GM12878 (cell line): ENCODE measurements at regions not wholly inside any gene's neighbourhood (a gene's known extent, or its start where the extent isn't known, plus 50 kb on each side); places are given as distances from the start of the nearest gene placed in this dataset.

Source experiments
- ATAC-seq: fragments of 200-7000 bp; cut with Tn5 transposase; 3 replicates; pipeline ENCODE4 v1.9.1; 2020; ENCODE audit warnings: mild to moderate bottlenecking, moderate library complexity
- BruUV-seq: library from RNA; stranded (reverse); fragments of 400-500 nt; replicated peaks from 2 replicates; lab custom pipeline; 2021; lab: Mats Ljungman, UMichigan
- CTCF ChIA-PET: fragments of 300-600 bp; sonication (Branson Sonifier 250); formaldehyde crosslinking; extraction: SDS; loops from one replicate; lab custom pipeline; 2021; ENCODE audit warnings: inconsistent platforms; lab: Yijun Ruan, JAX
- POLR2A ChIA-PET: fragments of 350-600 bp; formaldehyde crosslinking; extraction: SDS; loops from one replicate; lab custom pipeline; 2021; ENCODE audit warnings: inconsistent platforms; lab: Charles Lee
- RAD21 ChIA-PET: fragments of 300-600 bp; sonication (Branson Sonifier 250); formaldehyde crosslinking; loops from one replicate; lab custom pipeline; 2023; ENCODE audit warnings: antibody characterized with exemption; ENCODE audit not compliant: unreplicated experiment; lab: Charles Lee
- SMC1A ChIA-PET: fragments of 300-600 bp; sonication (Branson Sonifier 250); formaldehyde crosslinking; loops from one replicate; lab custom pipeline; 2023; ENCODE audit not compliant: unreplicated experiment, uncharacterized antibody; lab: Charles Lee
- DNase-seq: peaks from one replicate; pipeline ENCODE4 v3.0.0-alpha.2; 2011; ENCODE audit warnings: low read depth, low spot score
- FAIRE-seq: peaks from 3 replicates; lab custom pipeline; 2011; peaks lifted over from hg19 to GRCh38; lab: Jason Lieb, UNC
- H2AFZ ChIP-seq: 2 replicates; pipeline ENCODE4 v1.6.0; 2011; ENCODE audit warnings: low read depth, low read length, control low read depth; ENCODE audit not compliant: control insufficient read depth
- H3K27ac ChIP-seq: 2 replicates; pipeline ENCODE4 v1.5.1; 2011; ENCODE audit warnings: control low read depth; ENCODE audit not compliant: control insufficient read depth, insufficient read depth
- H3K27me3 ChIP-seq, 2 experiments: replicated peaks in 1 of 2; 2 replicates each; pipeline versions ENCODE4 v1.6.0 to v1.6.1; 2011; ENCODE audit warnings: low read length in 1 of 2; ENCODE audit not compliant: control insufficient read depth in 2 of 2, insufficient read depth in 2 of 2
- H3K36me3 ChIP-seq, 2 experiments: 2 replicates each; pipeline ENCODE4 v1.5.1; 2011; ENCODE audit warnings: low read length in 1 of 2; ENCODE audit not compliant: control insufficient read depth in 2 of 2, insufficient read depth in 2 of 2
- H3K4me1 ChIP-seq: 2 replicates; pipeline ENCODE4 v1.6.1; 2011; ENCODE audit warnings: mild to moderate bottlenecking, low read length, moderate library complexity, mixed read lengths; ENCODE audit not compliant: control insufficient read depth, insufficient read depth
- H3K4me2 ChIP-seq: 2 replicates; pipeline ENCODE4 v1.6.0; 2011; ENCODE audit warnings: control low read depth; ENCODE audit not compliant: control insufficient read depth, insufficient read depth
- H3K4me3 ChIP-seq: fragments of 200-600 bp; sonication (generic); 2 replicates; pipeline ENCODE4 v1.5.1; 2016
- H3K79me2 ChIP-seq: 2 replicates; pipeline ENCODE4 v1.6.0; 2011; ENCODE audit warnings: low read length; ENCODE audit not compliant: control insufficient read depth, insufficient read depth
- H3K9ac ChIP-seq: 2 replicates; pipeline ENCODE4 v1.8.0; 2011; ENCODE audit warnings: low read length, control low read depth, mixed read lengths; ENCODE audit not compliant: control insufficient read depth, insufficient read depth
- H3K9me3 ChIP-seq: replicated peaks from 3 replicates; pipeline ENCODE4 v1.5.1; 2011; ENCODE audit warnings: mild to moderate bottlenecking, low read length; ENCODE audit not compliant: control insufficient read depth, insufficient read depth
- H4K20me1 ChIP-seq: 2 replicates; pipeline ENCODE4 v1.6.0; 2011; ENCODE audit not compliant: control insufficient read depth, insufficient read depth
- CBX3 ChIP-seq: fragments of 200-600 bp; sonication (generic); IDR thresholded peaks from 2 replicates; pipeline ENCODE4 v1.6.1; 2016; ENCODE audit warnings: low read depth, borderline replicate concordance
- ZNF207 ChIP-seq: fragments of 450-650 bp; IDR thresholded peaks from 2 replicates; pipeline ENCODE4 v1.6.1; 2014; ENCODE audit warnings: antibody characterized with exemption, mild to moderate bottlenecking, borderline replicate concordance
- WGBS: methylation state at CpG from one replicate; pipeline ENCODE4 v1.1.6; 2016; ENCODE audit warnings: low lambda C conversion rate; ENCODE audit not compliant: insufficient replicate concordance, insufficient coverage; ENCODE audit errors: missing lambda C conversion rate; 5-methylcytosine and 5-hydroxymethylcytosine counted together
- in situ Hi-C: fragments of 300-500 bp; cut with MboI; formaldehyde crosslinking; loops from 9 replicates; pipeline ENCODE4 v1.14.3; 2018; ENCODE audit warnings: mixed read lengths
- intact Hi-C: fragments of 100-400 bp; cut with micrococcal nuclease; formaldehyde crosslinking; loops from one replicate; pipeline ENCODE4 v1.14.2; 2022; ENCODE audit not compliant: unreplicated experiment
- TF ChIP-seq, protein P1 (sequence below): IDR thresholded peaks from 2 replicates; pipeline ENCODE4 v1.6.1; 2011; ENCODE audit warnings: borderline replicate concordance, low read depth, mild to moderate bottlenecking, moderate library complexity, low read length; ENCODE audit not compliant: insufficient read depth, poor library complexity, severe bottlenecking
- TF ChIP-seq, protein P2 (sequence below): fragments of 450-650 bp; formaldehyde crosslinking; IDR thresholded peaks from 2 replicates; pipeline ENCODE4 v1.4.0; 2020; ENCODE audit warnings: mild to moderate bottlenecking, moderate library complexity

GRCh38 chr14:76574416-76575095 is 186.7 kb upstream of the VASH1 start:
- H2AFZ ChIP-seq = no peak overlapping the region

More at GRCh38 chr14:76574416-76575095, 186.7 kb upstream of the VASH1 start:
- ATAC-seq = no peak
- Histone ChIP-seq H3K27ac (no peak overlapping the region), H3K4me2 (no peak overlapping the region), H3K36me3 (no peaks in the 10 kb centered on the region), H3K27me3 (no peaks in the 10 kb centered on the region), H3K4me1 (no peaks in the 10 kb centered on the region)
- POLR2A ChIA-PET = interaction anchor here (0.6 kb wide), 1 partner anchor 38 kb away, joined by 3 read pairs; no protein-coding TSS in a partner anchor
- intact Hi-C loops = no loop called here
- TF ChIP-seq ZNF207 (no peak), CBX3 (no peak)
- TF ChIP-seq, protein P1, sequence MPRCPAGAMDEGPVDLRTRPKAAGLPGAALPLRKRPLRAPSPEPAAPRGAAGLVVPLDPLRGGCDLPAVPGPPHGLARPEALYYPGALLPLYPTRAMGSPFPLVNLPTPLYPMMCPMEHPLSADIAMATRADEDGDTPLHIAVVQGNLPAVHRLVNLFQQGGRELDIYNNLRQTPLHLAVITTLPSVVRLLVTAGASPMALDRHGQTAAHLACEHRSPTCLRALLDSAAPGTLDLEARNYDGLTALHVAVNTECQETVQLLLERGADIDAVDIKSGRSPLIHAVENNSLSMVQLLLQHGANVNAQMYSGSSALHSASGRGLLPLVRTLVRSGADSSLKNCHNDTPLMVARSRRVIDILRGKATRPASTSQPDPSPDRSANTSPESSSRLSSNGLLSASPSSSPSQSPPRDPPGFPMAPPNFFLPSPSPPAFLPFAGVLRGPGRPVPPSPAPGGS = no peak
- TF ChIP-seq, protein P2, sequence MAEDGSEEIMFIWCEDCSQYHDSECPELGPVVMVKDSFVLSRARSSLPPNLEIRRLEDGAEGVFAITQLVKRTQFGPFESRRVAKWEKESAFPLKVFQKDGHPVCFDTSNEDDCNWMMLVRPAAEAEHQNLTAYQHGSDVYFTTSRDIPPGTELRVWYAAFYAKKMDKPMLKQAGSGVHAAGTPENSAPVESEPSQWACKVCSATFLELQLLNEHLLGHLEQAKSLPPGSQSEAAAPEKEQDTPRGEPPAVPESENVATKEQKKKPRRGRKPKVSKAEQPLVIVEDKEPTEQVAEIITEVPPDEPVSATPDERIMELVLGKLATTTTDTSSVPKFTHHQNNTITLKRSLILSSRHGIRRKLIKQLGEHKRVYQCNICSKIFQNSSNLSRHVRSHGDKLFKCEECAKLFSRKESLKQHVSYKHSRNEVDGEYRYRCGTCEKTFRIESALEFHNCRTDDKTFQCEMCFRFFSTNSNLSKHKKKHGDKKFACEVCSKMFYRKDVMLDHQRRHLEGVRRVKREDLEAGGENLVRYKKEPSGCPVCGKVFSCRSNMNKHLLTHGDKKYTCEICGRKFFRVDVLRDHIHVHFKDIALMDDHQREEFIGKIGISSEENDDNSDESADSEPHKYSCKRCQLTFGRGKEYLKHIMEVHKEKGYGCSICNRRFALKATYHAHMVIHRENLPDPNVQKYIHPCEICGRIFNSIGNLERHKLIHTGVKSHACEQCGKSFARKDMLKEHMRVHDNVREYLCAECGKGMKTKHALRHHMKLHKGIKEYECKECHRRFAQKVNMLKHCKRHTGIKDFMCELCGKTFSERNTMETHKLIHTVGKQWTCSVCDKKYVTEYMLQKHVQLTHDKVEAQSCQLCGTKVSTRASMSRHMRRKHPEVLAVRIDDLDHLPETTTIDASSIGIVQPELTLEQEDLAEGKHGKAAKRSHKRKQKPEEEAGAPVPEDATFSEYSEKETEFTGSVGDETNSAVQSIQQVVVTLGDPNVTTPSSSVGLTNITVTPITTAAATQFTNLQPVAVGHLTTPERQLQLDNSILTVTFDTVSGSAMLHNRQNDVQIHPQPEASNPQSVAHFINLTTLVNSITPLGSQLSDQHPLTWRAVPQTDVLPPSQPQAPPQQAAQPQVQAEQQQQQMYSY = no peak
- TF ChIP-seq, all 136 proteins: peak for 0
- H3K79me2 ChIP-seq = no peaks in the 10 kb centered on the region
- no peak overlapping the region for H3K4me3 ChIP-seq
- no peak for FAIRE-seq
- no peaks in the 10 kb centered on the region for H3K9me3 ChIP-seq
- H3K9ac ChIP-seq = no peak overlapping the region
- ChIA-PET RAD21 (no interaction called here), CTCF (no interaction called here), SMC1A (no interaction called here)
- in situ Hi-C loops = no loop called here
- BruUV-seq = no TSS peak
- H4K20me1 ChIP-seq = no peaks in the 10 kb centered on the region
- WGBS = 44% methylated on average over 22 of the region's 22 CpGs
- DNase-seq = no peak
